ENCODE measurements at regions not wholly inside any gene's neighbourhood (a gene's known extent, or its start where the extent isn't known, plus 50 kb on each side); places are given as distances from the start of the nearest gene placed in this dataset.

DNA sequence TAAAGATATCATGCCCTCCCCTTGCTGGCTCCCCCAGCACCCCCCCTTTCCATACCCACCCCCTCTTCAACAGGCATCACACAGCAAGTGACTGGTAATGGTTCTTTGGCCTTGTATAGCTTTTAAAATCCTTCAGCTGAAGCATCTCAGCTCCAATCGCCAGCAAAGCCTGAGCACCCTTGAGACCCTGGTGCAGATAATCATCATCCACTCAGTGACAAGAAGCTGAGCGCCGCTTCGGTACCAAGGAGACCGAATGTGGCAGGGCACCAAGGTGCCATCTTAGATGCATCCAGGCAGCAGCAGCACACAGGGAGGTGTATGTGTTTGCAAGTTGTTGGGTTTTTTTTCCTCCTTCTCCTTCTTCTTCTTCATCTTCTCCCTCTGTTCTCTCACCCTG is 232.7 kb downstream of the BCL11A start:
- DNase-seq, result no peak

DNA sequence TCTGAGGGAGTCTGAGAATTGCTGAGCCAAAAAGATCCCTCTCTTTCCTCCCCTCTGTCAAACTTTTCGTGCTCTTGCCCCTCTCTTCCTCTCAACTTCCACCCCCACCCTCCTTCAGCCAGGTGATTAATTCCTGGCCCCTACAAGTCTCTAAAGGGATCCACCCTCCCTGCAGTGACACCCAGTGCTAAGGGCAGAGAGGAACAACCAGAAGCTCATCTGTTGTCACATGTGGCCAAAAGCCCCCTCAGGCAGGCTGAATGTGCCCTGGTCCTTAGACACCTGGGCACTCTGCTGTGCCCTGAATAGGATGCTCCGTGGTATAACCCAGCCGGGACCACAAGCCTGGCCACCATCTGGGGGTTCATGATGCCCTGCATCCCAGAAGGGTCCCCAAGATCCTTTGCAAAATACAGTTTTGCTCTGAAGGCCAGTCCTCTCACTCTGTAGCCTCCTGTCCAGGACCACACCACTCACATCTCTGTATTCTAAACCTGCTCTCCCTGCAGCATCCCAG is 234.4 kb downstream of the BCL11A start:
- no peak for DNase-seq

- DNase-seq, result no peak
Measured at GRCh38 chr2:60318544-60318943, 234.9 kb downstream of the BCL11A start.

GRCh38 chr2:60317844-60318243 is 235.6 kb downstream of the BCL11A start:
- peak in 3 of 4 experiments; percentile 19 to 50 (median 27) for DNase-seq

DNA sequence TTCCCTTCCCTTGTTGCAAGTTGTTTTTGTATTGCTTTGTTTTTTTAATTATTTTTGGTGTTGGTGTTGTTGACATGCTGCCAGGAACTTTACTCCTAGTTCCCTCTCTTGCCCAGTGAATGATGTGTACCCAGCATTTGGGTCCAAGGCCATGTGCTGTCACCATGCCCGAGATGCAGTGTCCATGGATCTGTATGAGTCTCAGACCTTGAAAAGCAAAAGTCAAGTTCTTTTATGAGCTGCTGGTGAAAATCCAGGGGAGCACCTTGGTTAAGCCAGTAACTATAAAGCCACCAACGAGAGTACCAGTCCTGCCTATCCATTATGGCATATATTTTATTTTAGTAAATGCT is 236.4 kb downstream of the BCL11A start:
- no peak for DNase-seq

- no peak for DNase-seq
Measured at GRCh38 chr2:60316381-60317033, 236.9 kb downstream of the BCL11A start.

DNA sequence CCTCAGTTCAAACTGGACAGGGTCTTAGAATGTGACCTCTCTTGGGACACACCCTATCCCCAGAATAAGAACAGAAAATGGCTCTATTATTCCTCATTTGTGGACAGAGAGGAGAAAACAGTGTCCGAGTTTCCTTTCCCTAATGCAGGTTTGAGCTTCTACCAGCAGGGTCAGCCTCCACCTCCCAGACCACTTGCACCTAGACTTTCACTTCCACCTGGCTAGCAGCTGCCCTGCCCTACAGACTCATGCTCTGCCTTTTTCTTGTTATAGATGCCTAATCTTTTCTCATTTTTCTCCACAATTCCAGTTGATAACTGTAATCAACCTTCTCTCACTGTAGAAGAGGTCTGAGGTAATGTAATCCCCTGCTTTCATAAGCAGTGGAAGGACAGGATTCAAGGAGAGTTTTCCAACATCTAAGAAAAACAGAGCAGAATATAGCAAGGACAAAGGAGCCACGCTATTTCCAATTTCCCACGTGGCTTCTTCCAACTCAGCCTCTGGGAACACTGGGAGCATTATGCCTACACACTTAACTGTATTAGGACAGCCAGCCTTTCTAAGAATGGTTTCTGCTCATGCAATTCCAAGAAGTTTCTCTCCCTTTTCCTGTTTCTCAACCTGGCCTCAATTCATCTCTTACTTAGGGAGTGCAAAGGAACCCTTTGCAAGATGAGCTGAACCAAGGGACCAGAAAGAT is 239.8 kb downstream of the BCL11A start:
- DNase-seq, result no peak

GRCh38 chr2:60312618-60313017 is 240.8 kb downstream of the BCL11A start:
- DNase-seq, result no peak

- DNase-seq, result no peak
Measured at GRCh38 chr2:60311524-60311923, 241.9 kb downstream of the BCL11A start.

- DNase-seq, result peak; percentile 37 to 68 (median 66)
Measured at GRCh38 chr2:60309941-60310660, 243.4 kb downstream of the BCL11A start.

GRCh38 chr2:60309336-60309735 is 244.1 kb downstream of the BCL11A start:
- DNase-seq, result no peak

DNA sequence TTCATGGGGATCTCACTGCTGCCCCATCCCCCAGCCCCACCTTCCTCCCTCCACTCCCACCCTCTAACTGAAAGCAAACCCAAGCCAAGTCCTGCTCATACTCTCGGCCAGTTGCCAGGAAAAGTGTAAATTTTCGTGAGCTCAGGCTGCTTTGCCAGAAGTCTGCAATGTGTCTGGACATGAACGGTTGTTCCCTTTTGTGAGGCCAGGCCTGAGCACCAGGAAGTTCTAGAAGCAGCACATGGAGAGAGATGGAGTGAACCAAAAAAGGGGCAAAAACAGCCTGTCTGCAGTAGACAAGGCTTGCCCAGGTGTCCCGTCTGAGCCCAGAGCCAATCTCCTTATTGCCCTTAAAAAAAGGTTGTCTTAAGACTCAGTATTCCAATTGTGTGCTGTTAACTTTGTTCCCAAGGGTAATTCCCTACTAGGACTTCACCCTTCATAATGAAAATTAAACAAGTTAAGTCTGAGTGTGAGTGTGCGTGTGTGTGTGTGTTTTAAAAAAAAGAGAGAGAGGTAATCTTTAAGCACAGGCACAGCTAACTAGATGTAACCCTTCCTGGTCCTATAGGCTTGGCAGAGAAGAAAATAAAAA is 247.1 kb downstream of the BCL11A start:
- peak; percentile 44 to 74 (median 60) for DNase-seq

- peak; percentile 15 to 57 (median 36) for DNase-seq
Measured at GRCh38 chr2:60303680-60304079, 249.8 kb downstream of the BCL11A start.

GRCh38 chr2:60302377-60303126 is 250.9 kb downstream of the BCL11A start:
- no peak for DNase-seq

DNA sequence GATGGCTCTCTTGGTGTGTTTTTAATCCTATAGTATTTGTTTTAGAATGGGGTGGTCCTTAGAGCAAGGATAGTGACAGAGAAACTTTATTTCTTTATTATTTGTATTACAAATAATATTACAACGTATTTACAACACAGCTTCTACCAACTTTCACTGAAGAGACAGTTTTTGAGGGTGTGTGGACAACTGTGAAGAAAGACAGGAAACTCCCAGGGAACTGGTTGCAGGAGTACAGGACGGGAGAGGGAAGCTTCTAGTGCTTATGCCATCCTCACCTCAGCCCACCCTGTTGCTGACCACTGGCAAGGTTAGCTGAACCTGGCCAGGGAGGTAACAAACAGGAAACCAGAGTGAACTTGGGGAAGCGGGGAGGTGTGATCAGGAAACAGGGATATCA is 251.7 kb downstream of the BCL11A start:
- no peak for DNase-seq

- DNase-seq, result no peak
Measured at GRCh38 chr2:60299179-60299578, 254.3 kb downstream of the BCL11A start.

DNA sequence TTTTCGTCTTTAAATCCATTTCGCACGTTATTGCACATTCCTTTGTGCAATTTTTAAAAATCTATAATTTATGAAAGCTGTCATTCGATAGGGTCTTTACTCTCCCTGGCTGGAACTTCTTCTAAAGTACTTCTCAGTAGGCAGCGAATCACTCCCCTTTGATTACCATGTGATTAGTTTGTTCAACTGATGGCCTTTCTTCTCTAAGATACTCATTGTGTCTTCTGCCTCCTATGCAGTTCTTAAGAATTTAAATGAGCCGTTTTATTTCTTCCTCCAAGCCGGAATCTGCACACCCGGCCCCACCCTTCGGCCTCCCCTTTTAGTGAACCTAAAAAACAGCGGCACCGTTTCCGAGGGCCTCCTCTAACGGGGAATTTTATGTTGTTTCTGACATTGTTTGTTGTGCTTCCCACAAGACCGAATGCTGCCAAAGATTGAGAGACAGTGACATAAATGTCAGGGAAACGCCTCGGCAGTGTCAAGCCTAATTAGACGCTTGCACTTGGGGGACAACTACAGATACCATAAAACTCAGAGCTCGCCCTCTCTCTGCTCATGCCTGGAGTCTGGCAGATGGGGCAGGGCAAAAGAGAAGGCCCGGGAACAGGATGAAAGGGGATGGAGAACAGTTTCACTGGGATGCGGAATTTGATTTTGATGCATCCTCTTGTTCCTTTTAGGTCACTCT is 255.3 kb downstream of the BCL11A start:
- DNase-seq, result no peak

GRCh38 chr2:60297296-60298005 is 256.0 kb downstream of the BCL11A start:
- DNase-seq, result no peak

GRCh38 chr2:60296219-60296955 is 257.1 kb downstream of the BCL11A start:
- DNase-seq, result no peak

- DNase-seq, result no peak
Measured at GRCh38 chr2:60295636-60295962, 257.9 kb downstream of the BCL11A start.
